HG03460 (cell line): ENCODE measurements at regions not wholly inside any gene's neighbourhood (a gene's known extent, or its start where the extent isn't known, plus 50 kb on each side); places are given as distances from the start of the nearest gene placed in this dataset.

Experiments
- ATAC-seq: cut with Tn5 transposase; IDR thresholded peaks from one replicate; pipeline ENCODE4 v1.9.1; 2021; ENCODE audit not compliant: unreplicated experiment

GRCh38 chr4:111542056-111542455 lies 603.2 kb upstream of the FAM241A start:
- ATAC-seq: no peak

- ATAC-seq: no peak
Measured at GRCh38 chr4:111546881-111547280, 598.4 kb upstream of the FAM241A start.

GRCh38 chr4:111556141-111556781 lies 589.0 kb upstream of the FAM241A start:
- ATAC-seq: no peak

- no peak for ATAC-seq
Measured at GRCh38 chr4:111556851-111557250, 588.4 kb upstream of the FAM241A start.

- no peak for ATAC-seq
Measured at GRCh38 chr4:111562826-111563225, 582.4 kb upstream of the FAM241A start.

- no peak for ATAC-seq
Measured at GRCh38 chr4:111572470-111572869, 572.8 kb upstream of the FAM241A start.

GRCh38 chr4:111573386-111573785 lies 571.9 kb upstream of the FAM241A start:
- no peak for ATAC-seq

GRCh38 chr4:111579767-111580166 lies 565.5 kb upstream of the FAM241A start:
- no peak for ATAC-seq

GRCh38 chr4:111595456-111595855 lies 549.8 kb upstream of the FAM241A start:
- no peak for ATAC-seq

- no peak for ATAC-seq
Measured at GRCh38 chr4:111596491-111596890, 548.8 kb upstream of the FAM241A start.

- ATAC-seq: no peak
Measured at GRCh38 chr4:111601671-111602070, 543.6 kb upstream of the FAM241A start.

GRCh38 chr4:111602848-111603247 lies 542.4 kb upstream of the FAM241A start:
- no peak for ATAC-seq

- ATAC-seq: no peak
Measured at GRCh38 chr4:111605111-111605510, 540.1 kb upstream of the FAM241A start.

GRCh38 chr4:111610681-111611080 lies 534.6 kb upstream of the FAM241A start:
- ATAC-seq: no peak

- ATAC-seq: no peak
Measured at GRCh38 chr4:111618908-111619307, 526.3 kb upstream of the FAM241A start.

GRCh38 chr4:111628437-111628836 lies 516.8 kb upstream of the FAM241A start:
- ATAC-seq: no peak

- ATAC-seq: no peak
Measured at GRCh38 chr4:111630705-111631104, 514.5 kb upstream of the FAM241A start.

GRCh38 chr4:111631215-111631999 lies 513.8 kb upstream of the FAM241A start:
- ATAC-seq: no peak

GRCh38 chr4:111632641-111633151 lies 512.6 kb upstream of the FAM241A start:
- no peak for ATAC-seq

GRCh38 chr4:111633663-111634266 lies 511.5 kb upstream of the FAM241A start:
- ATAC-seq: no peak

- no peak for ATAC-seq
Measured at GRCh38 chr4:111635646-111636045, 509.6 kb upstream of the FAM241A start.
